GM12878 (cell line): ENCODE measurements at regions not wholly inside any gene's neighbourhood (a gene's known extent, or its start where the extent isn't known, plus 50 kb on each side); places are given as distances from the start of the nearest gene placed in this dataset.

Experiments used
- DPF2 ChIP-seq: fragments of 450-650 bp; IDR thresholded peaks from 2 replicates; pipeline ENCODE4 v1.6.1; 2017; ENCODE audit warnings: mild to moderate bottlenecking
- EP300 ChIP-seq, 2 experiments: fragments of 150-350 bp in 1 of 2; IDR thresholded peaks; 2 replicates each; pipeline ENCODE4 v1.6.1; 2011 to 2012; ENCODE audit warnings: low read depth in 2 of 2, low read length in 2 of 2, borderline replicate concordance in 1 of 2, improper control_type of control experiment in 1 of 2, inconsistent platforms in 1 of 2; ENCODE audit not compliant: control insufficient read depth in 1 of 2
- EZH2 ChIP-seq: IDR thresholded peaks from 2 replicates; pipeline ENCODE4 v1.6.1; 2012; ENCODE audit warnings: low read depth, mild to moderate bottlenecking, control low read depth, inconsistent platforms, low read length, borderline replicate concordance; ENCODE audit not compliant: control insufficient read depth
- FOS ChIP-seq: IDR thresholded peaks from 3 replicates; pipeline ENCODE4 v1.6.1; 2011; ENCODE audit warnings: borderline replicate concordance; ENCODE audit not compliant: insufficient read length; ENCODE audit errors: extremely low read depth
- POLR2A ChIP-seq: IDR thresholded peaks from 2 replicates; pipeline ENCODE4 v1.6.1; 2011; ENCODE audit warnings: low read depth, mild to moderate bottlenecking, low read length
- POLR2AphosphoS5 ChIP-seq: IDR thresholded peaks from 2 replicates; pipeline ENCODE4 v1.6.1; 2011; ENCODE audit warnings: mild to moderate bottlenecking, low read length, inconsistent platforms
- SPI1 ChIP-seq: IDR thresholded peaks from 2 replicates; pipeline ENCODE4 v1.6.1; 2011; ENCODE audit warnings: low read depth, mild to moderate bottlenecking, low read length, moderate library complexity, borderline replicate concordance; ENCODE audit not compliant: insufficient read depth
- TARDBP ChIP-seq: IDR thresholded peaks from 2 replicates; pipeline ENCODE4 v1.6.1; 2016; ENCODE audit warnings: borderline replicate concordance
- TCF7 ChIP-seq: IDR thresholded peaks from 2 replicates; pipeline ENCODE4 v1.6.1; 2014; ENCODE audit warnings: antibody characterized with exemption, borderline replicate concordance
- TF ChIP-seq, protein P1 (sequence below), 3 experiments: IDR thresholded peaks in 2 of 3; conservative IDR thresholded peaks in 1 of 3; 2 replicates each; pipeline ENCODE4 v1.5.1; 2011; ENCODE audit warnings: low read depth in 3 of 3, low read length in 3 of 3, mild to moderate bottlenecking in 3 of 3, control low read depth in 2 of 3, moderate library complexity in 2 of 3, inconsistent platforms in 1 of 3, mixed read lengths in 1 of 3; ENCODE audit not compliant: control insufficient read depth in 2 of 3, insufficient read depth in 1 of 3; ENCODE audit errors: extremely low read depth in 1 of 3
- TF ChIP-seq, protein P2 (sequence below): fragments of 450-650 bp; IDR thresholded peaks from 2 replicates; pipeline ENCODE4 v1.6.1; 2017; ENCODE audit warnings: antibody characterized with exemption, mild to moderate bottlenecking, moderate library complexity
- TF ChIP-seq, protein P3 (sequence below): IDR thresholded peaks from 2 replicates; pipeline ENCODE4 v1.6.1; 2011; ENCODE audit warnings: borderline replicate concordance, low read depth, mild to moderate bottlenecking, moderate library complexity, mixed read lengths, low read length; ENCODE audit not compliant: insufficient read depth; ENCODE audit errors: extremely low read length

DNA sequence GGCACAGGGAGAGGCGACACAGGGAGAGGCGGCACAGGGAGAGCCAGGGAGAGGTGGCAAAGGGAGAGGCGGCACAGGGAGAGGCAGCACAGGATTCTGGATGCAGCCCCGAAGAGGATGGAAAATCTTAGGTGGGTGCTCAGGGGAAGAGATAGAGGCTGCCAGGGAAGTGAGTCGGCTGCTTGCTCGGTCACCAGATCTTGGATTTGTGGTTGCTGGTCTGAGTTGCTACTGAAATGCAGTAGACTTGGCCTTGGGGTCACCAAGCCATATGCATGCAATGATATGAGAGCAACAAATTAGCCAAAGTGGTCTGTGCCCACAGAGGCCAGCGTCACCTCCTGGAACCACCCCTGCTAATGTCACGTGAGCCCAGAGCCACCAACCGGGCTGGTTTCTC, 117.2 kb upstream of the SALL3 start:
- TF ChIP-seq POLR2AphosphoS5 (no peak), EP300 (IDR thresholded peaks at IDR 0.05; ENCODE audit: borderline replicate concordance in 1 of 2, control insufficient read depth in 1 of 2, low read depth in 2 of 2, low read length in 2 of 2) (no peak), TARDBP (no peak), EZH2 (no peak), SPI1 (no peak), POLR2A (no peak), FOS (no peak), DPF2 (no peak), TCF7 (no peak)
- TF ChIP-seq, protein P1, sequence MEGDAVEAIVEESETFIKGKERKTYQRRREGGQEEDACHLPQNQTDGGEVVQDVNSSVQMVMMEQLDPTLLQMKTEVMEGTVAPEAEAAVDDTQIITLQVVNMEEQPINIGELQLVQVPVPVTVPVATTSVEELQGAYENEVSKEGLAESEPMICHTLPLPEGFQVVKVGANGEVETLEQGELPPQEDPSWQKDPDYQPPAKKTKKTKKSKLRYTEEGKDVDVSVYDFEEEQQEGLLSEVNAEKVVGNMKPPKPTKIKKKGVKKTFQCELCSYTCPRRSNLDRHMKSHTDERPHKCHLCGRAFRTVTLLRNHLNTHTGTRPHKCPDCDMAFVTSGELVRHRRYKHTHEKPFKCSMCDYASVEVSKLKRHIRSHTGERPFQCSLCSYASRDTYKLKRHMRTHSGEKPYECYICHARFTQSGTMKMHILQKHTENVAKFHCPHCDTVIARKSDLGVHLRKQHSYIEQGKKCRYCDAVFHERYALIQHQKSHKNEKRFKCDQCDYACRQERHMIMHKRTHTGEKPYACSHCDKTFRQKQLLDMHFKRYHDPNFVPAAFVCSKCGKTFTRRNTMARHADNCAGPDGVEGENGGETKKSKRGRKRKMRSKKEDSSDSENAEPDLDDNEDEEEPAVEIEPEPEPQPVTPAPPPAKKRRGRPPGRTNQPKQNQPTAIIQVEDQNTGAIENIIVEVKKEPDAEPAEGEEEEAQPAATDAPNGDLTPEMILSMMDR (IDR thresholded peaks at IDR 0.05 in 2 of 3, conservative IDR thresholded peaks at IDR 0.05 in 1 of 3; ENCODE audit: control insufficient read depth in 2 of 3, extremely low read depth in 1 of 3, insufficient read depth in 1 of 3, low read depth in 3 of 3, low read length in 3 of 3): no peak
- TF ChIP-seq, protein P2, sequence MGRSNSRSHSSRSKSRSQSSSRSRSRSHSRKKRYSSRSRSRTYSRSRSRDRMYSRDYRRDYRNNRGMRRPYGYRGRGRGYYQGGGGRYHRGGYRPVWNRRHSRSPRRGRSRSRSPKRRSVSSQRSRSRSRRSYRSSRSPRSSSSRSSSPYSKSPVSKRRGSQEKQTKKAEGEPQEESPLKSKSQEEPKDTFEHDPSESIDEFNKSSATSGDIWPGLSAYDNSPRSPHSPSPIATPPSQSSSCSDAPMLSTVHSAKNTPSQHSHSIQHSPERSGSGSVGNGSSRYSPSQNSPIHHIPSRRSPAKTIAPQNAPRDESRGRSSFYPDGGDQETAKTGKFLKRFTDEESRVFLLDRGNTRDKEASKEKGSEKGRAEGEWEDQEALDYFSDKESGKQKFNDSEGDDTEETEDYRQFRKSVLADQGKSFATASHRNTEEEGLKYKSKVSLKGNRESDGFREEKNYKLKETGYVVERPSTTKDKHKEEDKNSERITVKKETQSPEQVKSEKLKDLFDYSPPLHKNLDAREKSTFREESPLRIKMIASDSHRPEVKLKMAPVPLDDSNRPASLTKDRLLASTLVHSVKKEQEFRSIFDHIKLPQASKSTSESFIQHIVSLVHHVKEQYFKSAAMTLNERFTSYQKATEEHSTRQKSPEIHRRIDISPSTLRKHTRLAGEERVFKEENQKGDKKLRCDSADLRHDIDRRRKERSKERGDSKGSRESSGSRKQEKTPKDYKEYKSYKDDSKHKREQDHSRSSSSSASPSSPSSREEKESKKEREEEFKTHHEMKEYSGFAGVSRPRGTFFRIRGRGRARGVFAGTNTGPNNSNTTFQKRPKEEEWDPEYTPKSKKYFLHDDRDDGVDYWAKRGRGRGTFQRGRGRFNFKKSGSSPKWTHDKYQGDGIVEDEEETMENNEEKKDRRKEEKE: no peak
- TF ChIP-seq, protein P3, sequence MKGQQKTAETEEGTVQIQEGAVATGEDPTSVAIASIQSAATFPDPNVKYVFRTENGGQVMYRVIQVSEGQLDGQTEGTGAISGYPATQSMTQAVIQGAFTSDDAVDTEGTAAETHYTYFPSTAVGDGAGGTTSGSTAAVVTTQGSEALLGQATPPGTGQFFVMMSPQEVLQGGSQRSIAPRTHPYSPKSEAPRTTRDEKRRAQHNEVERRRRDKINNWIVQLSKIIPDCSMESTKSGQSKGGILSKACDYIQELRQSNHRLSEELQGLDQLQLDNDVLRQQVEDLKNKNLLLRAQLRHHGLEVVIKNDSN: no peak
